Neural progenitor cell (in vitro differentiated cells): ENCODE measurements at regions not wholly inside any gene's neighbourhood (a gene's known extent, or its start where the extent isn't known, plus 50 kb on each side); places are given as distances from the start of the nearest gene placed in this dataset.

Experiments
- CTCF ChIP-seq: fragments of 200-600 bp; sonication (generic); IDR thresholded peaks from 2 replicates; pipeline ENCODE4 v1.5.1; 2017; ENCODE audit warnings: antibody characterized with exemption, mild to moderate bottlenecking
- EZH2 ChIP-seq: fragments of 200-600 bp; sonication (generic); IDR thresholded peaks from 2 replicates; pipeline ENCODE4 v1.6.1; 2017; ENCODE audit warnings: antibody characterized with exemption, mild to moderate bottlenecking, moderate library complexity
- EZH2phosphoT487 ChIP-seq: fragments of 200-600 bp; sonication (generic); IDR thresholded peaks from 2 replicates; pipeline ENCODE4 v1.6.1; 2017; ENCODE audit warnings: antibody characterized with exemption

- TF ChIP-seq CTCF (no peak), EZH2phosphoT487 (no peak), EZH2 (no peak)
These were observed 172.2 kb upstream of the ETV3 start for GRCh38 chr1:157310401-157310800.
